HepG2 (cell line): ENCODE measurements at regions not wholly inside any gene's neighbourhood (a gene's known extent, or its start where the extent isn't known, plus 50 kb on each side); places are given as distances from the start of the nearest gene placed in this dataset.

ENCODE experiments used
- ESRRA ChIP-seq: sonication (generic); formaldehyde crosslinking; IDR thresholded peaks from 2 replicates; pipeline ENCODE4 v1.5.1; 2020; ENCODE audit warnings: mild to moderate bottlenecking, low read depth, missing genetic modification reagents
- MLX ChIP-seq: IDR thresholded peaks from 2 replicates; pipeline ENCODE4 v1.6.1; 2016

GRCh38 chr2:206855585-206856433, 83.5 kb upstream of the CPO start:
- TF ChIP-seq MLX (no peak), ESRRA (no peak)
